ENCODE measurements at regions not wholly inside any gene's neighbourhood (a gene's known extent, or its start where the extent isn't known, plus 50 kb on each side); places are given as distances from the start of the nearest gene placed in this dataset.
A peak's percentile ranks its signal among the peaks of the same experiment; 100 is the strongest.

GRCh38 chr3:75042941-75043340, 428.5 kb upstream of the CNTN3 start:
- in situ Hi-C loops (cut with MboI), result no loop called here
- Histone ChIP-seq H3K79me2 (ENCODE audit: control insufficient read depth, insufficient read depth, low read length) (no peaks in the 10 kb centered on the region), H2AFZ (ENCODE audit: control insufficient read depth, low read depth, low read length) (no peak overlapping the region), H4K20me1 (ENCODE audit: control insufficient read depth, insufficient read depth) (no peaks in the 10 kb centered on the region), H3K4me2 (ENCODE audit: control insufficient read depth, insufficient read depth) (no peak overlapping the region), H3K27ac (ENCODE audit: control insufficient read depth, insufficient read depth) (no peak overlapping the region), H3K36me3 (ENCODE audit: control insufficient read depth in 2 of 2, insufficient read depth in 2 of 2, low read length in 1 of 2) (no peaks in the 10 kb centered on the region), H3K4me1 (ENCODE audit: control insufficient read depth, insufficient read depth, low read length) (no peaks in the 10 kb centered on the region), H3K9me3 (replicated peaks; ENCODE audit: control insufficient read depth, insufficient read depth, low read length) (no peaks in the 10 kb centered on the region; the same call in 2 of the 3 replicates), H3K4me3 (no peak overlapping the region), H3K27me3 (replicated peaks in 1 of 2; ENCODE audit: control insufficient read depth in 2 of 2, insufficient read depth in 2 of 2, low read length in 1 of 2) (no peaks in the 10 kb centered on the region), H3K9ac (ENCODE audit: control insufficient read depth, insufficient read depth, low read length) (no peak overlapping the region)
- no peak for TF ChIP-seq POLR2AphosphoS2 (IDR thresholded peaks at IDR 0.05; ENCODE audit: low read depth, low read length)
- no peak for TF ChIP-seq RAD51 (IDR thresholded peaks at IDR 0.05)
- no peak for TF ChIP-seq ZNF384 (IDR thresholded peaks at IDR 0.05; ENCODE audit: borderline replicate concordance, low read depth, low read length)
- TF ChIP-seq MEF2B (IDR thresholded peaks at IDR 0.05; ENCODE audit: partially characterized antibody, poor library complexity, severe bottlenecking), result no peak
- TF ChIP-seq CEBPZ (IDR thresholded peaks at IDR 0.05; ENCODE audit: low read depth, low read length), result no peak
- no peak for TF ChIP-seq TCF7 (IDR thresholded peaks at IDR 0.05; ENCODE audit: borderline replicate concordance)
- no peak for TF ChIP-seq POLR2AphosphoS5 (IDR thresholded peaks at IDR 0.05; ENCODE audit: low read length)
- no peak for TF ChIP-seq RBBP5 (conservative IDR thresholded peaks at IDR 0.05)
- TF ChIP-seq HSF1 (IDR thresholded peaks at IDR 0.05; ENCODE audit: low read depth, low read length), result no peak
- no peak for TF ChIP-seq ZBTB40 (IDR thresholded peaks at IDR 0.05; ENCODE audit: borderline replicate concordance)
- no peak for TF ChIP-seq RCOR1 (conservative IDR thresholded peaks at IDR 0.05; ENCODE audit: low read depth, low read length)
- no peak for TF ChIP-seq BHLHE40 (IDR thresholded peaks at IDR 0.05; ENCODE audit: borderline replicate concordance in 1 of 2, low read depth in 2 of 2, low read length in 1 of 2)
- TF ChIP-seq POLR2A (IDR thresholded peaks at IDR 0.05; ENCODE audit: low read depth, low read length), result no peak
- no peak for TF ChIP-seq EGR1 (IDR thresholded peaks at IDR 0.05; ENCODE audit: borderline replicate concordance in 1 of 2, low read depth in 2 of 2, low read length in 2 of 2)
- no peak for TF ChIP-seq SMARCA5 (IDR thresholded peaks at IDR 0.05)
- no peak for TF ChIP-seq STAT3 (IDR thresholded peaks at IDR 0.05; ENCODE audit: low read depth, low read length)
- BruUV-seq (replicated peaks), result no TSS peak
- ChIA-PET SMC1A (ENCODE audit: uncharacterized antibody, unreplicated experiment) (no interaction called here), POLR2A (no interaction called here), RAD21 (ENCODE audit: unreplicated experiment) (no interaction called here), CTCF (interaction anchor here (0.6 to 0.7 kb wide), 2 partner anchors 95 to 1535 kb away, joined by 3 read pairs; no protein-coding TSS in a partner anchor)
- WGBS (ENCODE audit: insufficient coverage, insufficient replicate concordance, low lambda C conversion rate, missing lambda C conversion rate), result 73% methylated on average over 2 of the region's 2 CpGs
- peak; percentile 28; the same call in 2 of the 3 replicates for ATAC-seq
- no peak for FAIRE-seq
- DNase-seq (ENCODE audit: low read depth, low spot score), result no peak
- intact Hi-C loops (cut with micrococcal nuclease; ENCODE audit: unreplicated experiment), result no loop called here

Measured in GM12878 (cell line).